ENCODE measurements at regions not wholly inside any gene's neighbourhood (a gene's known extent, or its start where the extent isn't known, plus 50 kb on each side); places are given as distances from the start of the nearest gene placed in this dataset.

- no peak for TF ChIP-seq NRF1 (conservative IDR thresholded peaks at IDR 0.05 in 1 of 2, IDR thresholded peaks at IDR 0.05 in 1 of 2)
- TF ChIP-seq ZHX1 (conservative IDR thresholded peaks at IDR 0.05; ENCODE audit: low read length) = no peak
- no peak for TF ChIP-seq ZNF780A (CRISPR knock-in tag; IDR thresholded peaks at IDR 0.05)
- no peak for TF ChIP-seq HNRNPLL (IDR thresholded peaks at IDR 0.05; ENCODE audit: low read depth, low read length, poor library complexity, severe bottlenecking)
- TF ChIP-seq REST (IDR thresholded peaks at IDR 0.05; ENCODE audit: borderline replicate concordance) = no peak
- TF ChIP-seq REST (CRISPR knock-in tag; IDR thresholded peaks at IDR 0.05; ENCODE audit: low read depth) = no peak
- TF ChIP-seq KLF1 (tag; IDR thresholded peaks at IDR 0.05) = no peak
- TF ChIP-seq FIP1L1 (IDR thresholded peaks at IDR 0.05; ENCODE audit: low read depth, low read length, poor library complexity, severe bottlenecking) = no peak
Observed at GRCh38 chr15:36511594-36511993, 67.8 kb upstream of the CDIN1 start.
